DND-41 (cell line): ENCODE measurements at regions not wholly inside any gene's neighbourhood (a gene's known extent, or its start where the extent isn't known, plus 50 kb on each side); places are given as distances from the start of the nearest gene placed in this dataset.

Experiments
- ATAC-seq: fragments of 200-7000 bp; cut with Tn5 transposase; 3 replicates; pipeline ENCODE4 v1.9.1; 2021; ENCODE audit warnings: low read depth; ENCODE audit not compliant: insufficient read depth
- DNase-seq: peaks from one replicate; pipeline ENCODE4 v3.0.0-alpha.2; 2020
- H2AFZ ChIP-seq: 2 replicates; pipeline ENCODE4 v1.6.0; 2012; ENCODE audit warnings: low read depth, low read length
- H3K27ac ChIP-seq: 2 replicates; pipeline ENCODE4 v1.5.1; 2012; ENCODE audit warnings: low read length, inconsistent platforms
- H3K27me3 ChIP-seq: fragments of 200-600 bp; sonication (generic); 2 replicates; pipeline ENCODE4 v1.6.0; 2012; ENCODE audit warnings: low read length, mild to moderate bottlenecking, inconsistent platforms; ENCODE audit not compliant: insufficient read depth, poor library complexity
- H3K36me3 ChIP-seq: 2 replicates; pipeline ENCODE4 v1.5.1; 2012; ENCODE audit warnings: low read length, inconsistent platforms; ENCODE audit not compliant: insufficient read depth
- H3K4me1 ChIP-seq: 2 replicates; pipeline ENCODE4 v1.5.1; 2012; ENCODE audit warnings: mild to moderate bottlenecking, low read length; ENCODE audit not compliant: insufficient read depth
- H3K4me2 ChIP-seq: 2 replicates; pipeline ENCODE4 v1.6.0; 2012; ENCODE audit warnings: mild to moderate bottlenecking, moderate library complexity, low read length, inconsistent platforms; ENCODE audit not compliant: insufficient read depth
- H3K4me3 ChIP-seq, 2 experiments: fragments of 200-600 bp in 1 of 2; shearing (Covaris generic) in 1 of 2; 2 replicates each; pipeline ENCODE4 v1.5.1; 2012 to 2016; ENCODE audit warnings: inconsistent platforms in 2 of 2, low read length in 2 of 2, mild to moderate bottlenecking in 2 of 2, low read depth in 1 of 2, moderate library complexity in 1 of 2
- H3K79me2 ChIP-seq: 2 replicates; pipeline ENCODE4 v1.6.0; 2012; ENCODE audit warnings: low read length, inconsistent platforms; ENCODE audit not compliant: insufficient read depth
- H3K9ac ChIP-seq: 2 replicates; pipeline ENCODE4 v1.6.0; 2012; ENCODE audit warnings: low read depth, mild to moderate bottlenecking, inconsistent platforms, low read length, moderate library complexity
- H3K9me3 ChIP-seq: 2 replicates; pipeline ENCODE4 v1.5.1; 2012; ENCODE audit warnings: low read length, moderate library complexity, mild to moderate bottlenecking, inconsistent platforms; ENCODE audit not compliant: insufficient read depth, severe bottlenecking
- H4K20me1 ChIP-seq: 2 replicates; pipeline ENCODE4 v1.6.0; 2012; ENCODE audit warnings: low read length; ENCODE audit not compliant: insufficient read depth
- EZH2 ChIP-seq: IDR thresholded peaks from 3 replicates; pipeline ENCODE4 v1.6.1; 2012; ENCODE audit warnings: borderline replicate concordance, low read depth, mild to moderate bottlenecking, moderate library complexity, low read length, inconsistent platforms; ENCODE audit not compliant: severe bottlenecking
- TF ChIP-seq, protein P1 (sequence below): IDR thresholded peaks from 2 replicates; pipeline ENCODE4 v1.5.1; 2012; ENCODE audit warnings: borderline replicate concordance, low read length, moderate library complexity, mild to moderate bottlenecking; ENCODE audit not compliant: poor library complexity, severe bottlenecking; ENCODE audit errors: extremely low read depth

DNA sequence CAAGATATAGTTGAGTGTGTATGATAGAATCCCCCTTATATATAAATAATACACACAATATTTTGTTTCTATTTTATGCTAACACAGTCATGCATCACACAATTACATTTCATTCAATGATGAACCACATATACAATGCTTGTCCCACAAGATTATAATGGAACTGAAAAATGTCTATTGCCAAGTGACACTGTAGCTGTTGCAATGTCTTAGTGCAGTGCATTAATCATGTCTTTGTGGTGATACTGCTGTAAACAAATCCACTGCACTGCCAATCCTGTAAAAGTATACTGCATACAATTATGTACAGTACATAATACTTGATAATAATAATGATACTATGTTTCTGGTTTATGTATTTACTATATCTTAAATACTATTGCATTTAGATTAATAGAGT lies 512.1 kb upstream of the CNTN3 start:
- no peak overlapping the region for H3K4me3 ChIP-seq
- no peaks in the 10 kb centered on the region for H3K79me2 ChIP-seq
- no peak for DNase-seq
- no peaks in the 10 kb centered on the region for H3K9me3 ChIP-seq
- H2AFZ ChIP-seq: no peak overlapping the region
- no peaks in the 10 kb centered on the region for H3K4me1 ChIP-seq
- H4K20me1 ChIP-seq: no peaks in the 10 kb centered on the region
- no peak overlapping the region for H3K4me2 ChIP-seq
- H3K27me3 ChIP-seq: no peaks in the 10 kb centered on the region
- no peak for TF ChIP-seq EZH2
- TF ChIP-seq, protein P1, sequence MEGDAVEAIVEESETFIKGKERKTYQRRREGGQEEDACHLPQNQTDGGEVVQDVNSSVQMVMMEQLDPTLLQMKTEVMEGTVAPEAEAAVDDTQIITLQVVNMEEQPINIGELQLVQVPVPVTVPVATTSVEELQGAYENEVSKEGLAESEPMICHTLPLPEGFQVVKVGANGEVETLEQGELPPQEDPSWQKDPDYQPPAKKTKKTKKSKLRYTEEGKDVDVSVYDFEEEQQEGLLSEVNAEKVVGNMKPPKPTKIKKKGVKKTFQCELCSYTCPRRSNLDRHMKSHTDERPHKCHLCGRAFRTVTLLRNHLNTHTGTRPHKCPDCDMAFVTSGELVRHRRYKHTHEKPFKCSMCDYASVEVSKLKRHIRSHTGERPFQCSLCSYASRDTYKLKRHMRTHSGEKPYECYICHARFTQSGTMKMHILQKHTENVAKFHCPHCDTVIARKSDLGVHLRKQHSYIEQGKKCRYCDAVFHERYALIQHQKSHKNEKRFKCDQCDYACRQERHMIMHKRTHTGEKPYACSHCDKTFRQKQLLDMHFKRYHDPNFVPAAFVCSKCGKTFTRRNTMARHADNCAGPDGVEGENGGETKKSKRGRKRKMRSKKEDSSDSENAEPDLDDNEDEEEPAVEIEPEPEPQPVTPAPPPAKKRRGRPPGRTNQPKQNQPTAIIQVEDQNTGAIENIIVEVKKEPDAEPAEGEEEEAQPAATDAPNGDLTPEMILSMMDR: no peak
- H3K9ac ChIP-seq: no peak overlapping the region
- H3K27ac ChIP-seq: no peak overlapping the region
- no peak for ATAC-seq
- H3K36me3 ChIP-seq: no peaks in the 10 kb centered on the region

DNA sequence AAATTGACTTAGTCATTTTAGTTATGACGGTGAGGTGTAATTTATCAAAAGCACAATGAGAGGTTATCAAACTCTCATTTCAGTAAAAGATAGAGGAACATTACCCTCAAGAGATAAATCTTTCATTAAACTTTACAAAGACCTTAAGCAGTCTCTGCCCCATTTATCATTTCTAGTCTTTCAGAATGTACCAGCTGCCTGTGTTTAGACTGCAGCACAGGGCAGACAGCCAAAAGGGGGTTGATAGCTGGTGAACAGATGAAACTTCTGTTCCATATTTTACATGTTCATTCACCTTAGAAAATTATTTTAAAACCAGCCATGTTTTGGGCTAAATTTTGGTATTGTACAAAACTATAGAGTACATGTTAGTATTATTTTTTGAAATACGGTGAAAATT lies 514.6 kb upstream of the CNTN3 start:
- H3K4me3 ChIP-seq: no peak overlapping the region
- H2AFZ ChIP-seq: no peak overlapping the region
- H3K79me2 ChIP-seq: no peaks in the 10 kb centered on the region
- H3K36me3 ChIP-seq: no peaks in the 10 kb centered on the region
- no peaks in the 10 kb centered on the region for H3K9me3 ChIP-seq
- no peak overlapping the region for H3K27ac ChIP-seq
- no peaks in the 10 kb centered on the region for H3K27me3 ChIP-seq
- ATAC-seq (no peak), DNase-seq (no peak)
- no peaks in the 10 kb centered on the region for H4K20me1 ChIP-seq
- H3K9ac ChIP-seq: no peak overlapping the region
- no peak overlapping the region for H3K4me2 ChIP-seq
- TF ChIP-seq, protein P1: no peak
- TF ChIP-seq EZH2: no peak
- no peaks in the 10 kb centered on the region for H3K4me1 ChIP-seq

DNA sequence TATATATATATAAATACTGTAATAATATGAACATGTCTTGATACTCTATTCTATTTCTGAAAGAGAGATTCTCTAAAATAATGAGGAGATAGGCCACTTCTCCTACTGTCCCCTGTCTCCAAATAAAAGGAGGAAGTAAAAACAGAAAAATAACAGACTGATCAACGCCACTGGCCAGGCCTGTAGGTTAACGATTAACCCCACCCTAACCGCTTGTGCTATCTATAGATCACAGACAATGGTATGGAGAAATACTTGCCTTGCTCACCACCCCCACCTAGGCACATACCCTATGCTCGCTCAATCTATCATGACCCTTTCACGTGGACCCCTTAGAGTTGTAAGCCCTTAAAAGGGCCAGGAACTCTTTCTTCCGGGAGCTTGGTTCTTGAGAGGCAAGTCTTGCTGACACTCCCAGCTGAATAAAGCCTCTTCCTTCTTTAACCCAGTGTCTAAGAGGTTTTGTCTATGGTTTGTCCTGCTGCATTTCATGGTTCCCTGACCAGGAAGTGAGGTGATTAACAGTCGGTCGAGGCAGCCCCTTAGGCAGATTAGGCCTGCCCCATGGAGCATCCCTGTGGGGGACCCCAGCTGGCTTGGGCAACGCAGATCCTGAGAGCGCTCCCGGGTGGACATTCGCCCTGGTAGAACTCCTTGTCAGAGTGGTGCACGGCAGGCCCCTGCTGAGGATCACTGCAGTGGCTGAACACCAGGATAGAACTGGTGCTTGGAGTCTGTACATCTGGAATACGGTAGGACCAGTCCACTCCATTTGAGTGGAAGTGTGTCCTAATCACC lies 521.8 kb upstream of the CNTN3 start:
- DNase-seq: no peak
- H3K4me2 ChIP-seq: no peak overlapping the region

More for the DNA sequence above, 521.8 kb upstream of the CNTN3 start:
- Histone ChIP-seq H3K4me1 (no peaks in the 10 kb centered on the region), H4K20me1 (no peaks in the 10 kb centered on the region), H3K27ac (no peak overlapping the region), H3K9me3 (peaks cover 2% of the 10 kb centered on the region), H3K36me3 (no peaks in the 10 kb centered on the region), H3K9ac (no peak overlapping the region), H3K4me3 (no peak overlapping the region), H3K79me2 (no peaks in the 10 kb centered on the region), H2AFZ (no peak overlapping the region), H3K27me3 (no peaks in the 10 kb centered on the region)
- TF ChIP-seq, protein P1: no peak
- TF ChIP-seq EZH2: no peak
- ATAC-seq: no peak
